NB4 (cell line): ENCODE measurements at regions not wholly inside any gene's neighbourhood (a gene's known extent, or its start where the extent isn't known, plus 50 kb on each side); places are given as distances from the start of the nearest gene placed in this dataset.

Experiments used
- MAX ChIP-seq: IDR thresholded peaks from 2 replicates; pipeline ENCODE4 v1.6.1; 2011; ENCODE audit warnings: low read depth, low read length
- POLR2A ChIP-seq: IDR thresholded peaks from 2 replicates; pipeline ENCODE4 v1.6.1; 2011; ENCODE audit warnings: mild to moderate bottlenecking; ENCODE audit not compliant: insufficient read length; ENCODE audit errors: extremely low read depth

- no peak for TF ChIP-seq POLR2A
- TF ChIP-seq MAX, result no peak
These were observed 74.8 kb upstream of the PIK3R1 start for GRCh38 chr5:68140763-68141162.
